Rectal smooth muscle tissue (tissue), 1 donor: ENCODE measurements at regions not wholly inside any gene's neighbourhood (a gene's known extent, or its start where the extent isn't known, plus 50 kb on each side); places are given as distances from the start of the nearest gene placed in this dataset.

ENCODE experiments used
- H3K27ac ChIP-seq: one replicate; pipeline ENCODE4 v1.7.0; 2013; ENCODE audit warnings: low read depth, low read length, inconsistent platforms
- H3K27me3 ChIP-seq: one replicate; pipeline ENCODE4 v1.7.0; 2013; ENCODE audit warnings: low read length; ENCODE audit not compliant: control insufficient read depth, insufficient read depth
- H3K36me3 ChIP-seq: one replicate; pipeline ENCODE4 v1.7.0; 2013; ENCODE audit warnings: low read length; ENCODE audit not compliant: control insufficient read depth, insufficient read depth
- H3K4me1 ChIP-seq: one replicate; pipeline ENCODE4 v1.7.0; 2013; ENCODE audit warnings: low read length; ENCODE audit not compliant: control insufficient read depth, insufficient read depth
- H3K4me3 ChIP-seq: one replicate; pipeline ENCODE4 v1.7.0; 2013; ENCODE audit warnings: low read length
- H3K9ac ChIP-seq: one replicate; pipeline ENCODE4 v1.7.0; 2013; ENCODE audit warnings: low read length

DNA sequence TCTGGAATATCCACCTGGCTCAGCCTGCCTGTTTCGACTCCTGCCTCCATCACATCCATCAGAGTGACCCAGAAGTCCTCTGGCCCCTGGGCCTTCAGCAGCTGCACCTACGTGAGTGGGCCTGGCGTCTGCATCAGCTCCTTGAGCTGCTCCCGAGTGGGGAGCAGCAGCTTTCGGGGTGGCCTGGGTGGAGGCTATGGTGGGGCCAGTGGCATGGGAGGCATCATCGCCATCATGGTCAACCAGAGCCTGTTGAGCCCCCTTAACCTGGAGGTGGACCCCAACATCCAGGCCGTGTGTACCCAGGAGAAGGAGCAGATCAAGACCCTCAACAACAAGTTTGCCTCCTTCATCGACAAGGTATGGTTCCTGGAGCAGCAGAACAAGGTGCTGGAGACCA lies 83.0 kb downstream of the SEC61B start:
- Histone ChIP-seq H3K27ac (no peak overlapping the region), H3K27me3 (no peaks in the 10 kb centered on the region), H3K36me3 (no peaks in the 10 kb centered on the region), H3K4me1 (no peaks in the 10 kb centered on the region), H3K9ac (no peak overlapping the region), H3K4me3 (no peak overlapping the region)

DNA sequence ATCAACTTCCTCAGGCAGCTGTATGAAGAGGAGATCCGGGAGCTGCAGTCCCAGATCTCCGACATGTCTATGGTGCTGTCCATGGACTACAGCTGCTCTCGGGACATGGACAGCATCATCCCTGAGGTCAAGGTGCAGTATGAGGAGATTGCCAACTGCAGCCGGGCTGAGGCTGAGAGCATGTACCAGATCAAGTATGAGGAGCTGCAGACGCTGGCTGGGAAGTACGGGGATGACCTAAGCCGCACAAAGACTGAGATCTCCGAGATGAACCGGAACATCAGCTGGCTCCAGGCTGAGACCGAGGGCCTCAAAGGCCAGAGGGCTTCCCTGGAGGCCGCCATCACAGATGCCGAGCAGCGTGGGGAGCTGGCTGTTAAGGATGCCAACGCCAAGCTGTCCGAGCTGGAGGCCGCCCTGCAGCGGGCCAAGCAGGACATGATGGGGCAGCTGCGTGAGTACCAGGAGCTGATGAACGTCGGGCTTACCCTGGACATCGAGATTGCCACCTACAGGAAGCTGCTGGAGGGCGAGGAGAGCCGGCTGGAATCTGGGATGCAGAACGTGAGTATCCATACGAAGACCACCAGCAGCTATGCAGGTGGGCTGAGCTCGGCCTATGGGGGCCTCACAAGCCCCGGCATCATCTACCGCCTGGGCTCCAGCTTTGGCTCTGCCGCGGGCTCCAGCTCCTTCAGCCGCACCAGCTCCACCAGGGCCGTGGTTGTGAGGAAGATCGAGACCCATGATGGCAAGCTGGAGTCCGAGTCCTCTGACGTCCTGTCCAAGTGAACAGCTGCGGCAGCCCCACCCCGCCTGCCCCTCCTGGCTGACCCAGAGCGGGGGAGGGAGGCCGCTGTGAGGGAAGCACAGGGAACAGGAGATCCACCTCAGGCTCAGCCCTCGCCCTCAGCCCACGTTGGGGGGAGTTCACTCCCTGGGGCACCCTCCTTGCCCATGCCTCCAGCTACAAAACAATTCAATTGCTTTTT lies 84.0 kb downstream of the SEC61B start:
- no peak overlapping the region for H3K27ac ChIP-seq
- H3K4me1 ChIP-seq: no peaks in the 10 kb centered on the region
- H3K27me3 ChIP-seq: no peaks in the 10 kb centered on the region
- no peak overlapping the region for H3K9ac ChIP-seq
- no peaks in the 10 kb centered on the region for H3K36me3 ChIP-seq
- H3K4me3 ChIP-seq: no peak overlapping the region

DNA sequence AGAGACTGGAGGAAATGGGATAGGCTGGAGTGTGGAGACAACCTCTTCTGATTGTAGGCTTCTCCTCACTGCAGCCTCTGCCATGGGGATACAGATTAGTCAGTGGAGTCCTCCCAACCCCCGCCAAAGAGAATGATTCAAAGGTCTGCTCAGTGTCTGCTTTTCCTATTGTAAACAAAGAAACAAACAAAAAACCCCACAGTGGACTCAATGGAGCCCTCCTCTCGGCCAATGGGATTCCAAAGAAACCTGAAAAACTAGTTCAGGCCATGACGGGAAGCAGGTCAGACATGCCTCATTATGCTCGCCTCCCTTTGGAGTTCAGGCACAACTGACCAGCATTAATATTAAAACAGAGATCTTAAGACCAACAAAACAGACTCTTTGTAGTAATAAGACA lies 85.8 kb downstream of the SEC61B start:
- Histone ChIP-seq H3K9ac (no peak overlapping the region), H3K36me3 (no peaks in the 10 kb centered on the region), H3K27me3 (no peaks in the 10 kb centered on the region), H3K4me1 (no peaks in the 10 kb centered on the region), H3K4me3 (no peak overlapping the region), H3K27ac (no peak overlapping the region)

DNA sequence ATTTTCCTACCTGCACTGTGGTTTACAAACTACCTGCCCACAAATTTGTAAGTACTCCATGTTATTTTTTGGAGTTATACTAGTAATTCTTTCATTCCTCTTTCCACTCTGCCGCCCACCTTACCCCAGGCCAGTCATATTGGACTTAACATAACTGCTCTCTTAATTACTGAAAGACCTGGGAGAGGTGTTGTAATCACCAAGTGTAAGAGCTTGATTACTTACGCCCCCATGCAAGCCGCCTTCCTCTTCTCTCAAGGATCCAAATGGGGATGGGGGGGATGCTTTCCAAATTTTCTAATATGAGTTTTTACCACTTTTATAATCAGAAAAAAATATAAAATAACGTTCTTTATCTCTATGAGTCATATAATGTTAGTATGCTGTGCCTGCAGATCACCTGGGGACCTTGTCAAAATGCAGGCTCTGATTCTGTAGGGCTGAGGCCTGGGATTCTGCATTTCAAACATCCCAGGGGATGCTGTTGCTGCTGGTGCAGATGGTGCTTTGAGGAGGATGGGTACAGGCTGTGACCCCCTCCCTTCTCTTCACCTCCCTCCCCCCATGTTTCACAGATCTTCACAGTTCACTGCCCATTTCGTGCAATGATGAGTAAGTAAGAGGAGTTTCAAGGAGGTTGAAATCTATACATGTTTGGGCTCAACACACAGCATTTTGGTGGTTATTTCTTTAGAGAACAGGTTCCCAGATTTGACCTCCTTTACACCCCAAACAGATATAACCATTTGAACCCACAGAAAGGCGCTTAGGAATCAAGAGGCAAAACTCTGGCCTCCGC lies 87.3 kb downstream of the SEC61B start:
- H3K4me1 ChIP-seq: no peaks in the 10 kb centered on the region
- no peak overlapping the region for H3K27ac ChIP-seq
- H3K36me3 ChIP-seq: no peaks in the 10 kb centered on the region
- H3K9ac ChIP-seq: no peak overlapping the region
- no peak overlapping the region for H3K4me3 ChIP-seq
- no peaks in the 10 kb centered on the region for H3K27me3 ChIP-seq

DNA sequence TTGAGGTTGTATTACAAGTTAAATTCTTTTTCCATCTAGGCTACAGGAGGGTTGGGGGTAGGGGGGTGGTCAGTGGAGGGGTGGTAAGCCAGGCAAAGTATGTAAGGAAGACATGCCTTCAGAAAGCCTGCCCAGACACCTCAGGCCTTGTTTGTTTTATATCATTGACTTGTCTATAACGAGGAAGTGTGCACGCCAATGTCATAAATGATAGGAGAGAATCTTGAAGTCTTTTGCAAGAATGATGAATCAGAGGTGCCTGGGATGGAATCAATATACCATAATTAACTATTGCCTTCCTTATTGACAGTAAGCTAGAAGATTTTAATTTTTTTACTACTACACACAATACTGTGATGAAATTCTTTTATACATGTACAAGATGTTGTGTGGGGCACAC lies 90.7 kb downstream of the SEC61B start:
- H3K4me3 ChIP-seq: no peak overlapping the region
- H3K27me3 ChIP-seq: no peaks in the 10 kb centered on the region
- H3K9ac ChIP-seq: no peak overlapping the region
- no peaks in the 10 kb centered on the region for H3K36me3 ChIP-seq
- H3K4me1 ChIP-seq: no peaks in the 10 kb centered on the region
- no peak overlapping the region for H3K27ac ChIP-seq

DNA sequence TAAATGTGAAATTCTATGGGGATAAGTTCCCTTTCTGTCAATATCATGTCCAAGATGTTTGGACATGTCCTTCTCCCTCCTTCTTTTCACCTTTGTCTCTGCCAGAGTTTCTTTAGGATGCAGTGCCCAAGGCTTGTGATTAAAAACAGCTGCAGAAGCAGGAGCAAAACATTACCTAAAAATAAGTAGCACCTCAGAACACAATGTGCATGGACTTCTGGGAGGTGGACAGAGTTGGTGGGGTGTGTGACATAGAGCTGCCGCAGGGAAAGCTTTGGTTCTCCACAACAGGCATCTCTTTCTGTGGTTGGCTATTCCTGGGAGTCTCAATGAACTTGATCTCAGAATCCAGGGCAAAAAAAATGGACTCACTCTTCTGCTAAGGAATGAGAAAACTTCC lies 97.0 kb downstream of the SEC61B start:
- Histone ChIP-seq H3K36me3 (no peaks in the 10 kb centered on the region), H3K4me3 (no peak overlapping the region), H3K27ac (no peak overlapping the region)

DNA sequence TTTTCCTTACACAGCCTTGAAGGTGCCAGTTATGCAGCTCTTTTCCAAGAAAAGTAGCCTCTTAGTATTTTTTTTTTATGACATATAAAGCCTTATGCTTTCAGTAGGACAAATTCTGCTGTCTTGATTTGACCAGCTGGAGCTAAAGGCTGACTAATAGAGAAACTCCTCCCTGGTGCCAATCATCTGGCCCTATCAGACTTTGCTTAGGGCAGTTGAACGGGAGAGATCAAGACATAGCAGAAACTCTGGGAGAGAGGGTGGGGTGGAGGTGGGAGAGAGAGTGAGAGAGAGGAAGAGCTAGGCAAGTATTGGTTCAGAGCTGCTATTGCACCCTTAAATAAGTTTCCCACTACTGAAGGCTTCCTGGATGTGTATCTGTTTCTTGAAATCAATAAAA lies 100.2 kb downstream of the SEC61B start:
- no peak overlapping the region for H3K27ac ChIP-seq
- no peak overlapping the region for H3K4me3 ChIP-seq
- H3K9ac ChIP-seq: no peak overlapping the region
- no peaks in the 10 kb centered on the region for H3K27me3 ChIP-seq
- no peaks in the 10 kb centered on the region for H3K36me3 ChIP-seq
- H3K4me1 ChIP-seq: no peaks in the 10 kb centered on the region

More for the DNA sequence above, 97.0 kb downstream of the SEC61B start:
- Histone ChIP-seq H3K9ac (no peak overlapping the region), H3K4me1 (no peaks in the 10 kb centered on the region), H3K27me3 (no peaks in the 10 kb centered on the region)

DNA sequence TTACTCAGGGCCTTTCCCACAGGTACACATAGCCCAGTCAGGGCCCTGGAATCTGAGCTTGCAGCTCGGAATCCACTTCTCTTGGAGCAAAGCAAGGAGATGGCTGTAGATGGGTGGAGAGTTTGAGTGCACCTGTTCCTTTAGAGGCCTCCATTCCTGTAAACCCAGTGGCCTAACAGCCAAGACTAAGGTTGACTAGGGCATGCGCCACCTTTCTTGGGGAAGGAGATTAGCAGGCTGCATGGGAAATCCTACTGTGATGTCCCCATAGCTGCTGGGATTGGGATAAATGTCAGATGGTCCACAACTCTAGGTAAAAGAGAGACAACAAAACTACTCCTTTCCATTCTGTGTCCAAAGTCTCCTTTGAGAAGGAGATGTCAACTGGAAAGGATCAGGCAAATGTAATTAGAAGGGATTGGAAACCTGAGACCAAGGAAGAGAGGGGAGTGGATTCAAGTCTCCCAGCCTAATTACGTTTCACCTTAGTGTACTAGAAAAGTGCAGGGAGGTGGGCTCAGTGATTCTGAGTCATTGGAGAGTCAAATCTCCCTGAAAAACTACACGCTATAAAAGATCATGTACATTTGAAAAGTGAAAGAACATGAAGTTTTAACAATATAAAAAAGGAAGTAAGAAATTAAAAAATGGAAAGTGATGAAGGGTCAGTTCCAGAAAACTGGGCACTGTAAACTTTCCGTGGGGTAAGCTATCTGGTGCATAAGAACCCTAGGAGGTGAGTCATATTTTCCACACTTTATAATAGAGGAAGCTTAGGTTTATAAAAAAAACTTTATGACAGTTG lies 104.2 kb downstream of the SEC61B start:
- Histone ChIP-seq H3K36me3 (no peaks in the 10 kb centered on the region), H3K9ac (no peak overlapping the region), H3K27me3 (no peaks in the 10 kb centered on the region), H3K27ac (no peak overlapping the region), H3K4me1 (no peaks in the 10 kb centered on the region), H3K4me3 (no peak overlapping the region)

DNA sequence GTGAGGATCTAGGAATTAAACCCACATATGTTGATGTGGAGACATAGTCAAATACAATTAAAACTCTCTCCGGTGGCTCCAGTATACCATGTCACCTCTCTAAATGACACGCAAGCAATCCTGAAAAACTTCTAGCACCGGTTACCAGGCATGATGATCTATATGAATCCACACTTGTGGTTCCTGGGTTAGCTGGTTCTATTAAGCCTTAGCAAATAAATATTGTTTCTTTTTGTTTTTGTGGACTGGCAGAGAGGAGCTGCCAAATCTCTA lies 104.8 kb downstream of the SEC61B start:
- H3K4me3 ChIP-seq: no peak overlapping the region
- no peak overlapping the region for H3K9ac ChIP-seq
- no peak overlapping the region for H3K27ac ChIP-seq
- H3K4me1 ChIP-seq: no peaks in the 10 kb centered on the region
- H3K27me3 ChIP-seq: no peaks in the 10 kb centered on the region
- no peaks in the 10 kb centered on the region for H3K36me3 ChIP-seq

DNA sequence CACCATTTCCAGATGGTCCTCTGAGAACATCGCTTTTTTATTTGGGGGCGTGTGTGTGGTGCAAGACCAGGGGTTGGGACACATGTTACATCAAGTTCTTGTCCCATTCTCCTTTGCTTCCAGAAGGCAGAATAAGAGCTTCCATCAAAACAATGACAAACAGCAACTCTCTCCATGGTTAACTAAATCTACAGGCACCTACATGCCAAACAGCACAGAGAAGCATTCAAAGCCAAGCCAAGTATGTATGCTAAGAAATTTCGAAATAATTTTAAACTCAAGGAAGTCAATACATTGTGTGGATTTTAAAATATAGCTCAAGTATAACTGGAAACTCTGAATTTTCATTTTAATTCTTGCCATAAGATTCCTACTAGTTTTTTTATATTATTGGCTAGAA lies 105.6 kb downstream of the SEC61B start:
- Histone ChIP-seq H3K36me3 (no peaks in the 10 kb centered on the region), H3K9ac (no peak overlapping the region), H3K4me3 (no peak overlapping the region), H3K27me3 (no peaks in the 10 kb centered on the region), H3K4me1 (no peaks in the 10 kb centered on the region), H3K27ac (no peak overlapping the region)

DNA sequence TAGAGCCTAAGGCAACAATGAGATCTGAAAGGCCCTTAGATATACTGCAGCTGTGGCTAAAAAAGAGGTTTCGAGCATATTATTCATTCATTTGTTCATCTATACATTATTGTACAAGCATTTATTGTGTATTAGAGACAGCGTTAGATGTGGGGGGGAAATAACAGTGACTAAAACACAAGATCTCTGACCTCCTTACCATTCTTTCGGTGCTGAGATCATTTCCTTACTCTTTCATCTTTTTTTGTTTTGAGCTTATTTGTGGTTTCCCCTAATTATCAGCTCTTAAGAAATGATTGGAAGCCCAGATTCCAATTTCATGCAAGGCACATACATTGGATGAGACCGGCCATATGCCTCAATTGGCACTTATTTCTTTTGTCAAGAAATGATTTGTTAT lies 113.2 kb downstream of the SEC61B start:
- Histone ChIP-seq H3K36me3 (no peaks in the 10 kb centered on the region), H3K4me3 (no peak overlapping the region), H3K27ac (no peak overlapping the region)

DNA sequence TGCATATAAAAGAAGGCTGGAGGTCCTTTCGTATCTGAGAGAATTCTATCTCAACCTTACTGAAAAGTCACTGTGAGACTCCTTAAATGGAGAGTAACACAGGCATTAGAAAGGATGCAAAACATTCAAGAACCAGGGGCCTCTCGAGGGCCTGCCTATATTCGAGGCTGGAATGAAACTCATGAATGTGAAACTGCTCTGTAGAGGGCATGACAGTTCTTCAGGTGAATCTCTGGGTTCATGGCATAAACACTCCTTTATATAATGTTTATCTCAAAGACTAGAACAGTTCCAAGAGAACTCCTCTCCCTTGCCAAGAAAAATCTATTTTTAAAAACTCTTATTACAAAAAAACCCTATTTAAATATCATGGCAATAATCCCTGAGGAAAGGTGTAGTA lies 113.9 kb downstream of the SEC61B start:
- H3K4me3 ChIP-seq: no peak overlapping the region
- no peaks in the 10 kb centered on the region for H3K36me3 ChIP-seq
- H3K4me1 ChIP-seq: no peaks in the 10 kb centered on the region
- no peaks in the 10 kb centered on the region for H3K27me3 ChIP-seq
- no peak overlapping the region for H3K9ac ChIP-seq
- no peak overlapping the region for H3K27ac ChIP-seq

More for the DNA sequence above, 113.2 kb downstream of the SEC61B start:
- Histone ChIP-seq H3K27me3 (no peaks in the 10 kb centered on the region), H3K9ac (no peak overlapping the region), H3K4me1 (no peaks in the 10 kb centered on the region)
